ENCODE measurements at regions not wholly inside any gene's neighbourhood (a gene's known extent, or its start where the extent isn't known, plus 50 kb on each side); places are given as distances from the start of the nearest gene placed in this dataset.
A peak's percentile ranks its signal among the peaks of the same experiment; 100 is the strongest.

- no peak for DNase-seq
These were observed 91.4 kb upstream of the TMPO start for GRCh38 chr12:98423963-98424362.

- peak in 34 of 56 donors; percentile 2 to 76 (median 19) for DNase-seq
These were observed 90.5 kb upstream of the TMPO start for GRCh38 chr12:98424726-98425401.

GRCh38 chr12:98425859-98426258 lies 89.5 kb upstream of the TMPO start:
- no peak for DNase-seq

- DNase-seq, result no peak
These were observed 84.3 kb upstream of the TMPO start for GRCh38 chr12:98431089-98431488.

GRCh38 chr12:98437166-98437565 lies 78.2 kb upstream of the TMPO start:
- no peak for DNase-seq

- DNase-seq, result no peak
These were observed 77.4 kb upstream of the TMPO start for GRCh38 chr12:98437806-98438595.

- no peak for DNase-seq
These were observed 76.6 kb upstream of the TMPO start for GRCh38 chr12:98438656-98439230.

GRCh38 chr12:98439471-98439951 lies 75.9 kb upstream of the TMPO start:
- no peak for DNase-seq

GRCh38 chr12:98439981-98440581 lies 75.3 kb upstream of the TMPO start:
- peak in 21 of 56 donors; percentile 6 to 67 (median 18) for DNase-seq

- DNase-seq, result no peak
These were observed 69.3 kb upstream of the TMPO start for GRCh38 chr12:98446060-98446459.

- DNase-seq, result no peak
These were observed 68.7 kb upstream of the TMPO start for GRCh38 chr12:98446682-98447081.

GRCh38 chr12:98449584-98449983 lies 65.8 kb upstream of the TMPO start:
- DNase-seq, result no peak

GRCh38 chr12:98453070-98453469 lies 62.3 kb upstream of the TMPO start:
- peak in 3 of 56 donors; percentile 3 to 8 (median 3) for DNase-seq

GRCh38 chr12:98453492-98453891 lies 61.9 kb upstream of the TMPO start:
- DNase-seq, result no peak

- DNase-seq, result peak in 1 of 56 donors; percentile 54
These were observed 59.3 kb upstream of the TMPO start for GRCh38 chr12:98456041-98456440.

- peak in 13 of 56 donors; percentile 4 to 34 (median 12) for DNase-seq
These were observed 58.5 kb upstream of the TMPO start for GRCh38 chr12:98456576-98457573.

GRCh38 chr12:98464190-98464589 lies 51.2 kb upstream of the TMPO start:
- peak in 11 of 56 donors; percentile 1 to 43 (median 10) for DNase-seq

- DNase-seq, result no peak
These were observed 49.9 kb upstream of the TMPO start for GRCh38 chr12:98465505-98465904.

Data from amygdala (tissue), 56 donors.